ENCODE measurements at regions not wholly inside any gene's neighbourhood (a gene's known extent, or its start where the extent isn't known, plus 50 kb on each side); places are given as distances from the start of the nearest gene placed in this dataset.
A peak's percentile ranks its signal among the peaks of the same experiment; 100 is the strongest.

- no peak for ATAC-seq
These were observed 99.5 kb downstream of the MAIP1 start for GRCh38 chr2:200054681-200055468.

- ATAC-seq, result no peak
These were observed 100.7 kb downstream of the MAIP1 start for GRCh38 chr2:200056105-200056504.

- no peak for ATAC-seq
These were observed 107.8 kb downstream of the MAIP1 start for GRCh38 chr2:200063155-200063554.

GRCh38 chr2:200064879-200065278 lies 109.5 kb downstream of the MAIP1 start:
- no peak for ATAC-seq

- no peak for ATAC-seq
These were observed 110.1 kb downstream of the MAIP1 start for GRCh38 chr2:200065477-200065876.

GRCh38 chr2:200066417-200066816 lies 111.0 kb downstream of the MAIP1 start:
- ATAC-seq, result no peak

GRCh38 chr2:200068642-200069041 lies 113.3 kb downstream of the MAIP1 start:
- no peak for ATAC-seq

- ATAC-seq, result peak; percentile 79
These were observed 121.8 kb downstream of the MAIP1 start for GRCh38 chr2:200077210-200077650.

- no peak for ATAC-seq
These were observed 122.5 kb downstream of the MAIP1 start for GRCh38 chr2:200077838-200078237.

GRCh38 chr2:200079356-200079755 lies 124.0 kb downstream of the MAIP1 start:
- ATAC-seq, result no peak

- no peak for ATAC-seq
These were observed 125.9 kb downstream of the MAIP1 start for GRCh38 chr2:200081236-200081635.

- ATAC-seq, result no peak
These were observed 126.4 kb downstream of the MAIP1 start for GRCh38 chr2:200081811-200082210.

GRCh38 chr2:200084036-200084435 lies 128.7 kb downstream of the MAIP1 start:
- ATAC-seq, result no peak

GRCh38 chr2:200086911-200087310 lies 131.5 kb downstream of the MAIP1 start:
- ATAC-seq, result no peak

- ATAC-seq, result no peak
These were observed 132.1 kb downstream of the MAIP1 start for GRCh38 chr2:200087451-200087850.

GRCh38 chr2:200089040-200089755 lies 133.8 kb downstream of the MAIP1 start:
- ATAC-seq, result no peak

GRCh38 chr2:200089756-200090109 lies 134.4 kb downstream of the MAIP1 start:
- ATAC-seq, result no peak

- ATAC-seq, result no peak
These were observed 135.3 kb downstream of the MAIP1 start for GRCh38 chr2:200090683-200091082.

GRCh38 chr2:200091126-200091525 lies 135.7 kb downstream of the MAIP1 start:
- no peak for ATAC-seq

GRCh38 chr2:200092235-200092634 lies 136.9 kb downstream of the MAIP1 start:
- ATAC-seq, result no peak

- ATAC-seq, result no peak
These were observed 140.1 kb downstream of the MAIP1 start for GRCh38 chr2:200095436-200095835.

GRCh38 chr2:200099256-200099655 lies 143.9 kb downstream of the MAIP1 start:
- ATAC-seq, result no peak

GRCh38 chr2:200100027-200100426 lies 144.6 kb downstream of the MAIP1 start:
- no peak for ATAC-seq

GRCh38 chr2:200101922-200102321 lies 146.5 kb downstream of the MAIP1 start:
- ATAC-seq, result no peak
